HG03460 (cell line): ENCODE measurements at regions not wholly inside any gene's neighbourhood (a gene's known extent, or its start where the extent isn't known, plus 50 kb on each side); places are given as distances from the start of the nearest gene placed in this dataset.

Experiments used
- ATAC-seq: cut with Tn5 transposase; IDR thresholded peaks from one replicate; pipeline ENCODE4 v1.9.1; 2021; ENCODE audit not compliant: unreplicated experiment

DNA sequence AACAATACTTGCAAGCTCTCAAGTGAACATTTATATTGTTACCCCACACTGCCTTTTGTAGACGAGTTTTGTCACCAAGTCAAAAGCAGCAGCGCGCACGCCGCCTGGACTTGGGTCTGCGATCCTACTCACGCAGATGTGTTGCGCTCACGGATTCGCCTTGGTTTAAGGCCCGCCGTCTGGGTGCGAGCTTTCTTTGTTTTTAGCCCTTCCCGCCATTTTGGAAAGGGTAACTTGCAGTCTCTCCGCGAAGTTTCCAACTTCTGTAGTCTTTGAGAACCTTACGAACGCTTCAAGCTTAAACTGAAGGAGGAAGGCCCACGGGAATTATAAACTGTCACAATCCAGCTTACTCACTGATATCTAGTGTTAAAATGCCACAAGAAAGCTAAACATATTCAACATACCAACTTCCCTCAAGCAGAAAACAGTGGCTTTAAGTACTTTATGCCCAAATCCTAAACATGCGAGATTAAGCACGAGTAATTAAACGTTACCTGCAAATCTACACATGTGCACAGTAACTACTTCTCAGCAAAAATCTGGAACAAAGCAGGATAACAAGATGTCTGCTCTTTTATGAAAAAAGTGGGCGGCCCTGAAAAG is 80.4 kb upstream of the BTN3A2 start:
- no peak for ATAC-seq

DNA sequence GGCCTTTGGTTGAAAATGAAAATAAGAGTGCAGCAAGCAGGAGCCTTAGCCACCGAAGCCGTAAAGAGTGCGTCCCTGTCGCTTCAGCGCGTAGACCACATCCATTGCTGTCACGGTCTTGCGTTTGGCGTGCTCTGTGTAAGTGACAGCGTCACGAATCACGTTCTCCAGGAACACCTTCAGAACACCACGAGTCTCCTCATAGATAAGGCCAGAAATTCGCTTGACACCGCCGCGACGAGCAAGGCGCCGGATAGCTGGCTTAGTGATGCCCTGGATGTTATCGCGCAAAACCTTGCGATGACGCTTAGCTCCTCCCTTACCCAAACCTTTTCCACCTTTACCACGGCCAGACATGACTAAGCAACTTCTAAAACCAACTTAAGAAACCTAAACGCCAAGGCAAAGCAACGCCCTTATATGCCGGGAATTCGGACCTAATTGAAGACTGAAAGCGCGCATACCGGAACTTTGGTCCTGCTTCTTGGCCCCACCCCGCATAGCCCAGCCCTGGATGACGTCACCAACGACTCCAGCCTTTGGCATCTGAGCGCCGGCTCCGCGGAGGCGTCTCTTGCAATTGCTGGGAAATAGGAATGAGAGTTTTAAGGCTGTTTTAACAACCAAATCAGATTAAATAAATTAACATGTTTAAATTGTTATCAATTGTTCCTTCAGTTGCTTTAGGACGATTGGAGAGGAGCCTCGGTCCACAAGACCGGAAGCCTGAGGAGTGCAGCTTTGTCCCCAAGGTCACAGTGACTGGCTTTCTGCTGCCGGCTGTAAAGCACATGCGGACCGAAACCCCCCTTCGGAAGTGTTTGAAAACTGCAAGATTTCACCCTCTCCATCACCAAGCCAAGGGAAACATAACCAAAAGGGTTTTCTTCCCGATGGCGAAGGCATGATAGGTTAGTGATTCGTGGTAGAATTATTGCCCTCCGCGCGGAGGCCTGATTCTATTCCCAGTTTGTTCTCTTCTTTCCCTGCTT is 79.6 kb upstream of the BTN3A2 start:
- ATAC-seq = peak; percentile 72

DNA sequence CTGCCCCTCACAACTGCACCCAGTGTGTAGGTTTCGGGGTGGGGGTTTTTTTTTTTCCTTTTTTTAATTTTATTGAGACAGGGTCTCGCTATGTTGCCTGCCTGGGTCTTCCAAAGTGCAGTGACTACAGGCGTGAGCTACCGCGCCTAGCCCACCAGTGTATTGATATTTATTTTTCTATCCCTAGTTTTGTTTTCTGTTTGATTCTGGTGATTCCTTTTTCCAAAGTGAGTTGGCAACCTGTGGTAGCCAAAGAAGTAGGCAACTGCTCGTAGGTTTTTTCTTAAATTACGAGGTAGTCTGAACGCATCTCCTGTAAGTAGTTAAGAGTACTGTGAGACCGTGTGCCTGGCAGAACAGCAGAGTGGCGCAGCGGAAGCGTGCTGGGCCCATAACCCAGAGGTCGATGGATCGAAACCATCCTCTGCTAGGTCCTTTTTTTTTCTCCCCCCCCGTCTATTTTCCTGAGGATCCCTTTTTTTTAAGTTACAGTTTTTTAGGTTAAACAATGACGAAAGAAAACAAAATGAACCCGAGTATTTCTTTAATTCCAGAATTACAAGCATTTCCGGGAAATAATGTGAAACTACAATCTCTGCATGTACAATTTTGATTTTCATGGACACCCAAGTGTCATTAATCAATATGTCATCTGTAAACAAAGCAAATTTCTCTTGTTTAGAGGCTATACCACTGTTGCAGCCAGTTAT is 78.7 kb upstream of the BTN3A2 start:
- no peak for ATAC-seq

DNA sequence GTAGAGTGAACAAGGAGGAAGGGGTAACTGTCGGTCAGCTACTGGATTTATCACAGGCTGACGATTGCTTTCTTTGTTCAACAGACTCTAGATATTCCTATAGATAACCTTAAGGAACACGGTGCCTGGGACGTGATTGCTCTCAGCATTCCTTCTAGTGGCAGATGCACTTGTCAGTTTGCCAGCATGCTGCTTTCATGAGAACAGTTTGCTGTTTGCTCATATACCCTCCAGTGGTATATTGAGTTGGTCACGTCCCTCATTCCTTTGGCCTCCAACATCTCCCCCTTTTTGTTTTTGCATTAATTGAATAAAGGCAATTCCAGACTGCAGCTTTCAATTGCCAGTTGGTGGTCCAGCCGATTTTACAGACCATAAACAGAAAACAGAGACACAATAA is 76.8 kb upstream of the BTN3A2 start:
- no peak for ATAC-seq

DNA sequence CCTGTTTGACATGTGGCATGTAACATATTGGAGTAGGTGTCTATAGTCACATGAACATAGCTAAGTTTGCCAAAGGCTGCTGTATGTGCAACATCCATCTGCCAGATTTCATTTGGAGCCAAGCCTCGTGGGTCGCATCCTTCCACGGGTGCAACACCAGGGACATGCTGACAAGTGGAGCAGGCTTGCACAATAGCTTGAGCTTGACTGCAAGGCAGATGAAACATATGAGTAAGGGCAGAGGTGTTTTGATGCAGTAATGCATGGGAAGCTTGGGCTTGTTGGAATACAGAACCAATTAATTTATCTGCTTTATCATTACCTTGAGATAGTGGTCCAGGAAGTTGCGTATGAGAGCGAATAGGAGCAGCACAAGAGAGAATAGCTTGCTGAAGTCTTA is 74.1 kb upstream of the BTN3A2 start:
- no peak for ATAC-seq

DNA sequence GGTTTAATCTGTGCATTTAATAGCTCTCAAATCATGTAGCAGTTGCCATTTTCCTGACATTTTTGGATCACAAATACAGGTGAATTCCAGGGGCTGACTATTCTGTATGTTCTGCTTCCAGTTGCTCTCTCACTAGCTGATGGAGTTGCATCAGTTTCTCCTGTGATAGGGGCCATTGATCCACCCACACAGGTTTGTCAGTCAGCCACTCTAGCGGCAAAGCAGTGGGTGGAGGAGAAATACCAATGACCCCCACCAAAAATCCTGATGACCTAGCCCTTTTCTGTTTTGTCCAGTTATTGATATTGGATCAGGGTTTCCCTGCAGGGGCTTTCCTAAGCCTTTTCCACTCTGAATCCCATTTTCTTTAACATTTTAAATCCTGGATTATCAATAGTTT is 72.3 kb upstream of the BTN3A2 start:
- ATAC-seq = no peak

DNA sequence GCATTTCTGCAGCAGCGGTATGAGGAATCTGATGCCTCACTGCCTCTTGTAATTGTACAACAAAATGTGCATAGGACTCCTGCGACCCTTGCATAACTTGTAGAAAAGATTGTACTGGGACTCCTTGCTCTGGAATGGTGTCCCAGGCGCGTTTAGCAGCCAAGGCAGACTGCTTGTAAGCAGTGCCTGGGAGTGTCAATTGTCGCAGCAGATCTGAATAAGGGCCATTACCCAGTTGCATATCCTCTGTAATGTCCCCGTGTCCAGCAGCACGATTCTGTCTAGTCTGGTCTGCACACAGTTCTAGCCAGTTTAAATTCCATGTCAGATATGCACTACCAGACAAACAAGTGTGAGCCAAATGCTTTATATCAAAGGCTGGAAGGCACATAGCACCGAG is 70.7 kb upstream of the BTN3A2 start:
- no peak for ATAC-seq

DNA sequence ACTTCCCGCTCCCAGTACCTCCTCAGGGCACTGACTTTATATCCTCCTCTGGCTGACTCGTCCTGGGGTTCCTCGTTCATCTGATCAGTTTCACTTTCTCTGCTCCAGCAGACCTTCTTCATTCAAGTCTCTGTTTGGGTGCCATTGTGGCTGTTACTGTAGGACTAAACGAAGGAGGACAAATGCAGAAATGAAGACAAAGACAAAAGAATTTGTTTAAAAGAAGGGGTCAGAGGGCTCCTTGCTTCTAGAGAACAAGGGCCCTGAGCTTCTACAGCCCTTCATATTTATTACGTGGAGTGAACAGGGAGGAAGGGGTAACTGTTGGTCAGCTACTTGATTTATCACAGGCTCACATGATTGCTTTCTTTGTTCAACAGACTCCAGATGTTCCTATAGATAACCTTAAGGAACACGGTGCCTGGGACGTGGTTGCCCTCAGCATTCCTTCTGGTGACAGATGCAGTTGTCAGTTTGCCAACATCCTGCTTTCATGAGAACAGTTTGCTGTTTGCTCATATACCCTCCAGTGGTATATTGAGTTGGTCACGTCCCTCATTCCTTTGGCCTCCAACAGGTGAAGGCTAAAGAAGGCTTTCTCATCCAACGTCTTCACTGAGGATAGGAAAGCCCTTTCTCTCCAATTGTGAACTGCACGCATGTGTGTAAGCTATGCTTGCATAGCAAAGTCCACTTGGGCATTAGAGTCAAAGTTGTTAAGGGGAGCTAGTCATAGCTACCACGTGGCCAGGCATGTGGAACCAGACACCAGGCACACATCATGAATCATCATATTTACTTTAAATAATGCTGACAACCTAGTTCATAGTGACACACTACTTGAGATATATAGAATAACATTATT is 69.1 kb upstream of the BTN3A2 start:
- no peak for ATAC-seq

DNA sequence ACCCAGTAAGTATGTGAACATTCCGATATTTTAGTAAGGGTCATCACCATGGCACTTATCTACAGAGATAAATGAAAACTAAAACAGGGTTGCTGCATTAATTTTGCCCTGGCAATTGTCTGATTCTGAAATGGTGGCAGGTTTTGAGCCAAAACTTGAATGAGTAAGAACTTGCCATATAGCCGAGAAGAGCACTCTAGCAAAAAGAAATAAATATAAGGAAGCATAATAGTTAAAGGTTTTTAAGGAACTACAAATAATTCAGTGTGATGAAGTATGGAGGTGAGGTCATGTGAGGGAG is 68.5 kb upstream of the BTN3A2 start:
- ATAC-seq = no peak

DNA sequence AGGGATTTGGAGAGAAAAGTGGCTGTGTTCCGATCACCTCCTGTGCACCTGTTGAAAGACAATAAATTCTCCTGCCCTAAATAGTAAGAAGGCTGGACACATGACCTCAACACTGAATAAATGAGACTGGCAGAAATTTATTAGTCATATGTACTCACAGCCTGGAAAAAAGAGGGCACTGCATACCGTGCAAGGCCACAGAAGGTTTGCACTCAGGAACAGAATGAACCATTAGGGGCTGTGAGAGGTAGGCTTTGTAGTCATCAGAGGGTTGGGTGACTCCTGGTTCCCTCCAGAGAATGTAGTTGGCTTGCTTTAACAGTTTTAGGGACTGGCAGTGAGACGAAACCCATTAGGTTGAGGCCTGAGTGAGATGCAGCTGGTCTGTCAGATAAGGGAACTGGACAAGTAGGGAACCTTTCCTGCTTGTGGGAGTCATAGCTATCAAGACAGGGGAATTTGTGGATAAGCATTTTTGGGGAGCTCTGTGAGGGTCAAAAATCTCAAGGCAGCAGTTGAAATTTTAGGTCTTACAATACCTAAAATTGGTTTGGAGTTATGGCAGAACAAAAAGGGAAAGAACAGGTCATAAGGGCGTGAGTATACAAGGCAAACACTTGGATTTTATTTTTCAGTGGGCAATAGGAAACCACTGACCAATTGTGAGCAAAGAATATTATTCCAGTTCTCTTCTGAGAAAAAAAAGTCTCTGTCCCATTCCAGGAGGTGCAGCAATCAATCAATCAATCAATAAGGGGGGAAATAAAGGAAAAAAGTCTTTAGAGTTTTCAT is 67.9 kb upstream of the BTN3A2 start:
- no peak for ATAC-seq

DNA sequence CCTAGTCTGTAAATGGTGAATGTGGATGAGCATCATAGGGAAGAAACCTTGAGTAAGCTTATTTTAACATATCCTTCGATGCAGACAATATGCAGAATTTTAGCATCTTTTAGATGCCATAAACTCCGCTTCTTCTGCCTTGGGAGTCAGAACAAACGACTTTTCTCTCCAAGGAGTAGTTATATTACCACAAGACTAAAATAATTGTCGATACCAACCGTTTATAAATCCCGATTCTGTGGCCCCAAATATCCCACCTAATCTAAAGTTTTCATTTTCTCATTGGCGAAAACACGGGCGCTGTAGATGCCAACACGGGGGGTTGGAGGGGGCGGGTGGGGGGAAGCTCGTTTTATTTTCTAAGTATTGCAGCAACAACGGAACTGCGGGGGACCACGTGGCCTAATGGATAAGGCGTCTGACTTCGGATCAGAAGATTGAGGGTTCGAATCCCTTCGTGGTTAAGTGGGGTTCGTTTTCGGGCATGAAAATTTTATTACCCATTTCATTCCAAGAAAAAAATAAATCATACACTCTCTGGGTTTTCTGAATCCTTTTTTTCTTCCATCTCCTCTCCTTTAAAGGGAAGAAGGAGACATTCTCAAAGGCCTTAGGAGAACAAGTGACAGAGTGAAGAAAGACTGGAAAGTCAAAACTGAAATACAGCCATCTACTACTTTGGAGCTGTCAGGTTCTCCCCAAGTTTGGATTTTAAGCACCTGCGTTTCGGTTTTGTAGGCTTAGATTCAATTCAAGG is 65.5 kb upstream of the BTN3A2 start:
- ATAC-seq = no peak

DNA sequence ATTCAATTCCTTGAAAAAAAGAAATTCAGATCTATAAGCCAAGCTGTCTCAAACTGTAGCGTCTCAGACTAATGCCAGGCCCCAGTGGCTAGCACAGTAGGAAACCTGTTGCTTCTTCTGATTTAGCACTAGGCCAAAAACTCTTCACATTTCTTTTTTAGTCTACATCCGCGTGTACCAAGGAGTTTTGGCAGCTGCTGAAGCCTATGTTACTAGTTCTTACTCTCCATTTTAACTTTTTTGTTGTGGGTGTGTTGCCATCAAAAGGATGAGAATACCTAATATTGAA is 65.0 kb upstream of the BTN3A2 start:
- ATAC-seq = no peak

DNA sequence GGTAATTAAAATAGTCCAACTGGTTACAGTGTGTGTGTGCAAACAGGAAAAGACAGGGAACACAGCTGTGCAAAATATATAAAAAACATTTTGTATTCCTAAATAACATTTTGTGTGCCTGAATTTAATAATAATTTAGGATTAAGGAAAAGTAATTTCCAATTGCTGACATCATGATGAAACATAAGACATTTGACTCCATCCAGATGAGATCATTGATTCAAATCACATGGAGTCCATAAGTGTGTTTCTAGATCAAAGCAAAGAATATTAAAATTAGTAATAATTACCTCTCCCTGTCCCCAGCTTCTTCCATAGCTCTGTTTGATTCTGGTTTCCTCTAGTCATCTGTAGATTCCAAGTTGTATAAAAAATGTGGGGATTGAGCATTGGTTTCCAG is 64.6 kb upstream of the BTN3A2 start:
- ATAC-seq = no peak

DNA sequence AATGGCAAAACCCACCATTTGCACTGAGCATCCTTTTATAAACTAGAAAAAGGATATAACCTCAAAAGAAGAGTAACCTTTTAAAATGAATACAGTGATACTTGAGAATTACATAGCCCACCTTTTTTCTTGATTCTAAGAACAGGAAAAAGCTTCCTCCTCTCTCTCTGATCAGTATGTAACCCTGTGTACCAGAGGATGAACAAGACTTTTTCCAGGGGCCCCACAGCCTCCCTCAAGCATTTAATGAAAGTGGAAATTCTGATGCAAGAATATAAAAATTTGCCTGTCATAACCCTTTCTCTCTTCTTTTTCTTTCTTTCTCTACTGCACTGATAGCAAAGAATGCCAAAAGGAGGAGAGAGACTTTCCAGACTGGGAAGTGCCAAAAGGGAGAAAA is 64.2 kb upstream of the BTN3A2 start:
- no peak for ATAC-seq

DNA sequence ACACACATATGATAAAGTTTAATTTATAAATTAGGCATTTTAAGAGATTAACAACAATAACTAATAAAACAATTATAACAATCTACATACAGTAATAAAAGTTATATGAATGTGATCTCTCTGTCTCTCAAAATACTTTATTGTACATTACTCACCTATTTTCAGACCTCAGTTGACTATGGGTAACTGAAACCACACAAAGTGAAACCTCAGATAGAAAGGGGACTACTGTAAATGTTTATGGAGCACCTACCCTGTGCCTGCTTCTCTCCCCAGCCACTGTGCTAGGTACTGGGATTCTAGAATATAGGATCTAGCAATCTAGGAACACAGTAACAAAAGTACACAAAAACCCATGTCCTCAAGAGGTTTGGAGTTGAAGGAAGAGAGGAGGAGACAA is 63.4 kb upstream of the BTN3A2 start:
- ATAC-seq = no peak

DNA sequence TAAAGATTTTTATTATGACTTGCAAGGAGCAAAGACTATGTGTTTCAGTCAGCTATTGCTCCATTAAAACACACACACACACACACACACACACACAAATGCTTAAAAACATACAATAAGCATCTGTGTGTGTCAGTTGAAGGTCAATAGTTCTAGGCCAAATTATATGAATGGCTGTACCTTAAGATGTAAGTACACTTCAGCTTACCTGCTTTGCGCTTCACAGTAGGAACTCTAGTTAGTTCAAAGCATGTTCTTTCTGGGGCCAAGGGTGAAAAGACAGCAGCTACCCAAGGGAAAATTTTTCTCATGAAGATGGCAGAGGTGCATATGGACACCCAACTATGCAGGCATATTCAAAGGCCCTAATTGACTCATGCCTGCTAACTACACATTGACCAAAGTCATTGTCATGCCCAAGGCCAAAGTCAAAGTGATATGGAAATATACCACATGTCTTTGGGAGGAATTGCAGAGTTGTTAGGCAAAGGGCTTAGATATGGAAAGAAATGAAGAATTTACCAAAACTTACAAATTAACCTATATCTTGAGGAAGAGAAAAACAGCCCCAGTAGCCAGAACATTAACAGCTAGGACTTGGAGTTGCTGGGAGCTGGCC is 61.9 kb upstream of the BTN3A2 start:
- no peak for ATAC-seq

DNA sequence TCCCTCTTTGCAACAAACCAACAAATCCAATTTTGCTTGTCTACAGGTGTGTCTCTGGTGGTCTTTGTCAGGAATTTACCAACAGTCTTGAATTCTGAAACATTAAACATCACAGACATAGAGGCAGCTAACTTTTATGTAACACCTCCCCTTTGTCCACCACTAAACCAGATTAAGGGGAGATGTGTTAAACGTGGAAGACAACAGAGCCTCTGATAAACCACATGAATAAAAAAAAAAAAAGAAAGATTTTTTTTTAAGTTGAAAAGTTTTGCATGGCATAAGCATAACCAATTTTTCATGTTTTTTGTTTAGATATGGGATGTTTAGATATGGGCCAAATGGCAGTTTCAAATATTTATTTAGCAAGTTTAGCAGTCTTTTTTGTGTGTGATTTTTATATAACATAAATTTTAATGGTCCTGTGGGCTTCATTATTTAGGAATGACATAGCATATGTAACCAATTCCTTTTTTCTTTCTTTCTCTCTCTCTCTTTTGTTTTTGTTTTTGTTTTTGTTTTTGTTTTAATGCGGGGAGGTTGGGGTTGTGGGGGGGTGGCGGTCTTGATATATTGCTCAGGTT is 60.7 kb upstream of the BTN3A2 start:
- no peak for ATAC-seq

DNA sequence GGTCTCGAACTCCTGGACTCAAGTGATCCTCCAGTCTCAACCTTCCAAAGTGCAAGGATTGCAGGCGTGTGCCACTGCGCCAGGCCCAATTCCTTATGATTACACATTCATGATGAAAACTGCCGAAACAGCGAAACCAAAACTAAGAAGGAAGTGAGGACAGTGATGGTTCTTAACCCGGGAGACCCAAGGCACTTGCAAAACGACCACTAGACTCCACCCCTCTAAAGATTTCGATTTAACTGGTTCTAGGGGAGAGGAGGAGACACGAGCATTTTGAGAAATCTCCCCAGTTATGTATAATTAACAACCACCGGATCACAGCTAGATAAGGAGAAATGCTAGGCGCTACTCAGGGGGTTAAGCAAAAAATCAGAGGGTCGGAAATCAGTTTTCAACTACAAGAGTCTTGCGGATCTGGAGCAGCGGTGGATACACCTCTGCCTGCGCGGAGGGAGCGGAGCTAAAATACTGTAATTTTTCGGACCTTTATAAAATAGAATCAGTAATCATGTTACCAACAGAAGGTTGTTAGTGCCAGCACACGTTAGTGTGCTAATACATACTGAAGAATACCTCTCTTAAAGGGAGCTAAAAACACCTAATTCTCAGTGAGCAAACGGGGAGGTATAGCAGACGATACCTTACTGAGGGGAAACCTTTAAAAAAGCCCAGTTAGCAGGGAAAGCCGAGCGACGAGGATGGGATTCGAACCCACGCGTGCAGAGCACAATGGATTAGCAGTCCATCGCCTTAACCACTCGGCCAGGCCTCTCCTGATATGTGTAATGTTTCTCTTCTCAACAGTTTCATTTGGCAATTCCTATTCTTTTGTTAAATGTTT is 60.0 kb upstream of the BTN3A2 start:
- peak; percentile 33 for ATAC-seq
